OCI-LY3 (cell line): ENCODE measurements at regions not wholly inside any gene's neighbourhood (a gene's known extent, or its start where the extent isn't known, plus 50 kb on each side); places are given as distances from the start of the nearest gene placed in this dataset.

Source experiments
- CTCF ChIP-seq: fragments of 200-600, 300-600 bp; sonication (generic); IDR thresholded peaks from 2 replicates; pipeline ENCODE4 v1.5.1; 2014; ENCODE audit warnings: antibody characterized with exemption, low read length, low read depth
- EZH2phosphoT487 ChIP-seq: fragments of 200-600 bp; shearing (Covaris generic); IDR thresholded peaks from 2 replicates; pipeline ENCODE4 v1.6.1; 2018; ENCODE audit warnings: antibody characterized with exemption, mixed run types, low read depth

DNA sequence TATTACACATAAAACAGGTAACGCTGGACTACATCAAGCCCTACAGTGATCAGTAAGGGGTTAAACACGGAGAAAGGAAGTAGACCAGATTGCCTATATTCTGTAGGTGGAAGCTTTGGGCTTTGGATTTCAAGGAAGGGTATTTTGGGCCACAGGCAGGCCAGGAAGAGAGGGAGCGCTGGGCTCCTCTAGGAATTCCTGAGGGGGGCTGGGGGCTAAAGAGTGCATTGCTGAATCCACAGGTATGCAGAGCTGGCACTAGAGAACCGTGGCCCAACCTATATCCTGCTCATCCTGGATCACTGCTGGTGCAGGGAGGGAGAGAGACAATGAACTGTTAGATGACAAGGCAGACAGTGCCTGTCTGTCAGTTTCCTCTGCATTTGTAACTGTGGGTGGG, 367.1 kb downstream of the CSNK1G3 start:
- no peak for TF ChIP-seq CTCF
- TF ChIP-seq EZH2phosphoT487: no peak
